Upper lobe of right lung (tissue), 1 donor: ENCODE measurements at regions not wholly inside any gene's neighbourhood (a gene's known extent, or its start where the extent isn't known, plus 50 kb on each side); places are given as distances from the start of the nearest gene placed in this dataset.

Source experiments
- ATAC-seq: fragments of 200-7000 bp; cut with Tn5 transposase; one replicate; pipeline ENCODE4 v1.9.1; 2020; ENCODE audit warnings: mild to moderate bottlenecking, moderate library complexity
- DNase-seq: peaks from one replicate; pipeline ENCODE4 v3.0.0-alpha.2; 2020
- H3K27ac ChIP-seq: fragments of 200-600 bp; one replicate; pipeline ENCODE4 v1.8.0; 2022
- H3K27me3 ChIP-seq: fragments of 200-600 bp; one replicate; pipeline ENCODE4 v1.8.0; 2022; ENCODE audit warnings: mild to moderate bottlenecking
- H3K36me3 ChIP-seq: fragments of 200-600 bp; one replicate; pipeline ENCODE4 v1.8.0; 2022
- H3K4me1 ChIP-seq: fragments of 200-600 bp; one replicate; pipeline ENCODE4 v1.8.0; 2022
- H3K4me3 ChIP-seq: fragments of 200-600 bp; one replicate; pipeline ENCODE4 v1.8.0; 2022; ENCODE audit warnings: mild to moderate bottlenecking
- H3K9me3 ChIP-seq: fragments of 200-600 bp; one replicate; pipeline ENCODE4 v1.8.0; 2022
- intact Hi-C: fragments of 100-400 bp; cut with DNase I; formaldehyde crosslinking; loops from one replicate; pipeline ENCODE4 v1.11.0; 2022
- TF ChIP-seq, protein P1 (sequence below): fragments of 200-600 bp; IDR thresholded peaks from one replicate; pipeline ENCODE4 v1.8.0; 2022; ENCODE audit warnings: antibody characterized with exemption
- donor health status: DM: no; HTN: yes; CAD: no; lungs with severe emphysema.

DNA sequence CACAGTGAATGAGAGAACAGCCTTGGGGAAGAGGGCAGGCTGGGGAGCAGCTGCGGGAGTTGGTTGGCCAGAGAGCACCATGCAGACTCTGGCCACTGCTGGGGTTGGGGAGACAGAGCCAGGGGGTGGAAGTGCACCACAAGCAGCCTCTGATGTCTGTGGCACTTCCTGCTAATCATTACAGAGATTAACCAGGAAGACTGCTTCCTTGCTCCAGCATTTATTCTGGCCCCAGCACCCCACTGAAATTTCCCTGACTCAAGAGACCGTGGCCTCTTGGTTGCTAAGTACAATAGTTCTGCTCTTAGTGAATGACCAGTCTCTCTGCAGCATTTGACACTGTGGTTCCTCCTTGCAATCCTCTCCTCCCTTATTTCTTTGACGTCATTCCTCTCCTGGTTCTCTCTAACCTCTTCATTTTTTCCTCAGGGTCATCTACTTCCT, 266.2 kb upstream of the ROPN1 start:
- TF ChIP-seq, protein P1, sequence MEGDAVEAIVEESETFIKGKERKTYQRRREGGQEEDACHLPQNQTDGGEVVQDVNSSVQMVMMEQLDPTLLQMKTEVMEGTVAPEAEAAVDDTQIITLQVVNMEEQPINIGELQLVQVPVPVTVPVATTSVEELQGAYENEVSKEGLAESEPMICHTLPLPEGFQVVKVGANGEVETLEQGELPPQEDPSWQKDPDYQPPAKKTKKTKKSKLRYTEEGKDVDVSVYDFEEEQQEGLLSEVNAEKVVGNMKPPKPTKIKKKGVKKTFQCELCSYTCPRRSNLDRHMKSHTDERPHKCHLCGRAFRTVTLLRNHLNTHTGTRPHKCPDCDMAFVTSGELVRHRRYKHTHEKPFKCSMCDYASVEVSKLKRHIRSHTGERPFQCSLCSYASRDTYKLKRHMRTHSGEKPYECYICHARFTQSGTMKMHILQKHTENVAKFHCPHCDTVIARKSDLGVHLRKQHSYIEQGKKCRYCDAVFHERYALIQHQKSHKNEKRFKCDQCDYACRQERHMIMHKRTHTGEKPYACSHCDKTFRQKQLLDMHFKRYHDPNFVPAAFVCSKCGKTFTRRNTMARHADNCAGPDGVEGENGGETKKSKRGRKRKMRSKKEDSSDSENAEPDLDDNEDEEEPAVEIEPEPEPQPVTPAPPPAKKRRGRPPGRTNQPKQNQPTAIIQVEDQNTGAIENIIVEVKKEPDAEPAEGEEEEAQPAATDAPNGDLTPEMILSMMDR: no peak
- peaks cover 23% of the 10 kb centered on the region for H3K4me1 ChIP-seq
- peak; percentile 35 for ATAC-seq

DNA sequence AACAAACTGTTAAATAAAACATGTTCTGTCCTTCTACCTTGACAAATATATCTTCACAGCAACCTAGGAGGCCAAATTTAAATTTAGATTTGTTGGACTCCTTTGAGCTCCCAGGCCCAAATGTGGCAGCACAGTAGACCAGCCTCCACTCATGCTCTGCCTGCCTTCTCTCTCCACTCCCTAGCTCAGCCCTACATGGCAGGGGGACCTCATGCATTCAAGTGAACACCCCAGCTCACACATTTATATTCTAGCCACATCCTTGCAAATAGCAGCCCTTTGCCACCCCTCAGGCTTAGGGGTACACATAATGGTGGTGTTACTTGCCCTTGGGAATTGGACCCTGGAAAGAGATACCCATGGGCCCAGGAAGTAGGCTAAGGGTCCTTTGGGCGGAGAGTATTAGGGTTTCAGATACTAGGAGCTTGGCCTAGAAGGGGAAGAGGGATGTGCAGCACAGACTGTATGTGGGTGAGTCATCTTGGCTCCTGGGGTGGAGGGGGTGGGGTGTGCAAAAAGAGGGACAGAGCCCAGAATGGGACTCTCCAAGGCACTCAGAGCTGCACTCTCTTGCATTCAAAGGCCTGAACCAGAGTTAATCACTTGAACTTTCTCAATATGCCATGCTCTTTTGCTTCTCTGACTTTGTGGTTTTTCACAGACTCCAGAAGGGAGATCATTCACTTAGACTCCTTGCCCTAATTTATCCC, 268.4 kb upstream of the ROPN1 start:
- H3K4me1 ChIP-seq: peaks cover 23% of the 10 kb centered on the region
- H3K27me3 ChIP-seq: no peaks in the 10 kb centered on the region
- H3K4me3 ChIP-seq: no peak overlapping the region
- H3K36me3 ChIP-seq: no peaks in the 10 kb centered on the region
- no peak overlapping the region for H3K27ac ChIP-seq
- TF ChIP-seq, protein P1: no peak
- H3K9me3 ChIP-seq: no peaks in the 10 kb centered on the region
- intact Hi-C loops: no loop called here
- DNase-seq: no peak
- peak; percentile 80 for ATAC-seq

More for the DNA sequence above, 266.2 kb upstream of the ROPN1 start:
- no peaks in the 10 kb centered on the region for H3K9me3 ChIP-seq
- no peak for DNase-seq
- H3K27me3 ChIP-seq: no peaks in the 10 kb centered on the region
- H3K36me3 ChIP-seq: no peaks in the 10 kb centered on the region
- H3K27ac ChIP-seq: no peak overlapping the region
- intact Hi-C loops: no loop called here
- no peak overlapping the region for H3K4me3 ChIP-seq

DNA sequence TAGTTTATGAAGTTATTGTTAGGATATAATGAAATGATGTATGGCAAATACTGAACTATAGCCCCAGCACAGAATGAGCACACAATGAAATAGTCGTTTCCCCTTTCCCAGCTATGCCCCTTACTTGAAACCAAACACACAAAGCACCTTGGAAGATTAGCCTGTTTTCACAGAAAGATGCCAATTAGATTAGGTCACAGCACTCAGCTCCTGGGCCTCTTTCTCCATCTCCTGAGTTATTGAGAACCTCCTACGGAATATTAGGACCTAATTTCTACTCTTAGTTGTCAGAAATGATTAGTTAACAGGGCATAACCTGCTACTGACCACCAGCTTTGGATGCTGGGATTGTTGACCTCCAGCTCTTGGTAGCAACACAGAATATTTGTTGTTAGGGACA, 269.4 kb upstream of the ROPN1 start:
- no peak overlapping the region for H3K4me3 ChIP-seq
- no peak for ATAC-seq
- no peaks in the 10 kb centered on the region for H3K27me3 ChIP-seq
- H3K36me3 ChIP-seq: no peaks in the 10 kb centered on the region
- intact Hi-C loops: no loop called here
- H3K9me3 ChIP-seq: no peaks in the 10 kb centered on the region
- no peak for DNase-seq
- TF ChIP-seq, protein P1: no peak
- peaks cover 23% of the 10 kb centered on the region for H3K4me1 ChIP-seq
- H3K27ac ChIP-seq: no peak overlapping the region

DNA sequence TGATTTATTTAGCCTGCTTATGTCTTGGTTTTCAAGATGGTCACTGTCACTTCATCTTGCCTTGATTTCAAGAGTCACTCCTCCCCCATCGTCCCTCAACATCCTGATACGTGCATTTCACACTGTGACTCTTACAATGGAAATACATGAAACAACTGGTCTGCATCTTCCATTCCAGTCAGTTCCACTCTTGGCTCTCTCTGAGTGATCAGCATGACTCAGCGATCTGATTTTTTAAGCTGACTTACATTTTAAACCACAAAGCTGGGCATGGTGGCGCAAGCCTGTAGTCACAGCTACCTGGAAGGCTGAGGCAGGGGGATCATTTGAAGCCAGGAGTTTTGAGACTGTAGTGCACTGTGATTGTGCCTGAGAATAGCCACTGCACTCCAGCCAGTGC, 271.2 kb upstream of the ROPN1 start:
- TF ChIP-seq, protein P1: no peak
- Histone ChIP-seq H3K27me3 (no peaks in the 10 kb centered on the region), H3K27ac (no peak overlapping the region), H3K4me1 (peaks cover 16% of the 10 kb centered on the region), H3K9me3 (no peaks in the 10 kb centered on the region), H3K36me3 (no peaks in the 10 kb centered on the region), H3K4me3 (no peak overlapping the region)
- no peak for DNase-seq
- intact Hi-C loops: no loop called here
- ATAC-seq: no peak

DNA sequence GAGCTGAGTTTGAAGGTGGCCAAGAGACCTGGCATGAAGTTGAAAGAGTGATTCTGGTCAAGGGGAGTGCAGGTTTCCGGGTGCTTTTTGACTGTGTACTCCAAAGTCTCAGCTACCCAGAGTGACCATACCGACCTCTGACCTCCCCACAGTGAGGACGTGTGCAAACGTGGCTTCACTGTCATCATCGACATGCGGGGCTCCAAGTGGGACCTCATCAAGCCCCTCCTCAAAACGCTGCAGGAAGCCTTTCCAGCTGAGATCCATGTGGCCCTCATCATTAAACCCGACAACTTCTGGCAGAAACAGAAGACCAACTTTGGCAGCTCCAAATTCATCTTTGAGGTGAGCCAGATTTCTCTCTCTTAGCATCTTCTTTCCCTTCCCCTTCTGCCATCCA, 272.4 kb upstream of the ROPN1 start:
- no peak overlapping the region for H3K27ac ChIP-seq
- no peak overlapping the region for H3K4me3 ChIP-seq
- H3K36me3 ChIP-seq: no peaks in the 10 kb centered on the region
- H3K27me3 ChIP-seq: no peaks in the 10 kb centered on the region
- no peaks in the 10 kb centered on the region for H3K9me3 ChIP-seq
- intact Hi-C loops: no loop called here
- ATAC-seq (no peak), DNase-seq (no peak)
- peaks cover 18% of the 10 kb centered on the region for H3K4me1 ChIP-seq
- TF ChIP-seq, protein P1: no peak
